ENCODE measurements at regions not wholly inside any gene's neighbourhood (a gene's known extent, or its start where the extent isn't known, plus 50 kb on each side); places are given as distances from the start of the nearest gene placed in this dataset.

DNA sequence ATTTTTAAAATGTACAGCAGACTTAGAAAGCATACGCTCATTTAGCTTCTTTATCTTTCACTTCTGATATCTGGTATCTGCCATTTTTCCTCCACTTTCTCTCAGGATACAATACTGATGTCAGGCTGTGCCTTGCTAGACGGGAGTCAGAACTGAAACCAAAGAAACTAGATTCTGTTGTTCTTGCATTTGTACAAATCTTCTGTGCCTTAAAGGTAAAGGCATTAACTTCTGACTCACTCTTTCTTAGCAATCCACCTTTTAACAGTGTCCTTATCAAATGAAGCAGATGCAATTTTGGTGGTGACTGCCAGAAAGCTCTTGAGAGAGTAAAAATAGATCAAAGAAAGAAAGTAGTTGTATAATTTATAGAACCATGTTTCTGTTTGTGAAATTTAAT lies 370.4 kb downstream of the PCDH20 start:
- TF ChIP-seq, protein P1, sequence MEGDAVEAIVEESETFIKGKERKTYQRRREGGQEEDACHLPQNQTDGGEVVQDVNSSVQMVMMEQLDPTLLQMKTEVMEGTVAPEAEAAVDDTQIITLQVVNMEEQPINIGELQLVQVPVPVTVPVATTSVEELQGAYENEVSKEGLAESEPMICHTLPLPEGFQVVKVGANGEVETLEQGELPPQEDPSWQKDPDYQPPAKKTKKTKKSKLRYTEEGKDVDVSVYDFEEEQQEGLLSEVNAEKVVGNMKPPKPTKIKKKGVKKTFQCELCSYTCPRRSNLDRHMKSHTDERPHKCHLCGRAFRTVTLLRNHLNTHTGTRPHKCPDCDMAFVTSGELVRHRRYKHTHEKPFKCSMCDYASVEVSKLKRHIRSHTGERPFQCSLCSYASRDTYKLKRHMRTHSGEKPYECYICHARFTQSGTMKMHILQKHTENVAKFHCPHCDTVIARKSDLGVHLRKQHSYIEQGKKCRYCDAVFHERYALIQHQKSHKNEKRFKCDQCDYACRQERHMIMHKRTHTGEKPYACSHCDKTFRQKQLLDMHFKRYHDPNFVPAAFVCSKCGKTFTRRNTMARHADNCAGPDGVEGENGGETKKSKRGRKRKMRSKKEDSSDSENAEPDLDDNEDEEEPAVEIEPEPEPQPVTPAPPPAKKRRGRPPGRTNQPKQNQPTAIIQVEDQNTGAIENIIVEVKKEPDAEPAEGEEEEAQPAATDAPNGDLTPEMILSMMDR (IDR thresholded peaks at IDR 0.05; ENCODE audit: poor library complexity): no peak
- TF ChIP-seq EZH2phosphoT487 (IDR thresholded peaks at IDR 0.05; ENCODE audit: low read depth, severe bottlenecking, unreplicated experiment): no peak
- no peak for TF ChIP-seq EZH2 (IDR thresholded peaks at IDR 0.05; ENCODE audit: borderline replicate concordance)

Measured in hepatocyte (in vitro differentiated cells).